ENCODE measurements at regions not wholly inside any gene's neighbourhood (a gene's known extent, or its start where the extent isn't known, plus 50 kb on each side); places are given as distances from the start of the nearest gene placed in this dataset.

GRCh38 chr1:96234299-96234698, 487.3 kb upstream of the PTBP2 start:
- DNase-seq (ENCODE audit: low read depth) = peak; percentile 70
- no peak overlapping the region for H3K4me3 ChIP-seq (ENCODE audit: control insufficient read depth, low read depth, low read length)
- TF ChIP-seq CTCF (conservative IDR thresholded peaks at IDR 0.05; ENCODE audit: control insufficient read depth, insufficient read depth, low read depth, low read length) = no peak

- no peak overlapping the region for H3K4me3 ChIP-seq (ENCODE audit: control insufficient read depth, low read depth, low read length)
- peak; percentile 62 for TF ChIP-seq CTCF (conservative IDR thresholded peaks at IDR 0.05; ENCODE audit: control insufficient read depth, insufficient read depth, low read depth, low read length)
- peak; percentile 81 for DNase-seq (ENCODE audit: low read depth)
Measured at GRCh38 chr1:96236156-96236739, 485.3 kb upstream of the PTBP2 start.

- no peak for TF ChIP-seq CTCF (conservative IDR thresholded peaks at IDR 0.05; ENCODE audit: control insufficient read depth, insufficient read depth, low read depth, low read length)
- H3K4me3 ChIP-seq (ENCODE audit: control insufficient read depth, low read depth, low read length) = no peak overlapping the region
- DNase-seq (ENCODE audit: low read depth) = no peak
Measured at GRCh38 chr1:96238426-96238825, 483.2 kb upstream of the PTBP2 start.

GRCh38 chr1:96240438-96240837, 481.1 kb upstream of the PTBP2 start:
- TF ChIP-seq CTCF (conservative IDR thresholded peaks at IDR 0.05; ENCODE audit: control insufficient read depth, insufficient read depth, low read depth, low read length) = no peak
- DNase-seq (ENCODE audit: low read depth) = no peak

GRCh38 chr1:96253246-96254035, 468.1 kb upstream of the PTBP2 start:
- DNase-seq (ENCODE audit: low read depth) = peak; percentile 83
- no peak overlapping the region for H3K4me3 ChIP-seq (ENCODE audit: control insufficient read depth, low read depth, low read length)
- no peak for TF ChIP-seq CTCF (conservative IDR thresholded peaks at IDR 0.05; ENCODE audit: control insufficient read depth, insufficient read depth, low read depth, low read length)

More at GRCh38 chr1:96240438-96240837, 481.1 kb upstream of the PTBP2 start:
- no peak overlapping the region for H3K4me3 ChIP-seq (ENCODE audit: control insufficient read depth, low read depth, low read length)

GRCh38 chr1:96256130-96256790, 465.3 kb upstream of the PTBP2 start:
- no peak overlapping the region for H3K4me3 ChIP-seq (ENCODE audit: control insufficient read depth, low read depth, low read length)
- TF ChIP-seq CTCF (conservative IDR thresholded peaks at IDR 0.05; ENCODE audit: control insufficient read depth, insufficient read depth, low read depth, low read length) = no peak
- peak; percentile 34 for DNase-seq (ENCODE audit: low read depth)

Measured in fibroblast of mammary gland (primary cell).